ENCODE measurements at regions not wholly inside any gene's neighbourhood (a gene's known extent, or its start where the extent isn't known, plus 50 kb on each side); places are given as distances from the start of the nearest gene placed in this dataset.
"Not testable (repeated sequence)": the region's sequence is repeated elsewhere in the genome, so short reads cannot be mapped to it uniquely, and the experiment has no call there.

GRCh38 chr7:112579388-112579787, 98.6 kb downstream of the LSMEM1 start:
- no peak for TF ChIP-seq CTCF (IDR thresholded peaks at IDR 0.05; ENCODE audit: borderline replicate concordance, insufficient read depth, low read depth, low read length)
- no peak overlapping the region for H3K4me3 ChIP-seq (ENCODE audit: low read depth, low read length)

DNA sequence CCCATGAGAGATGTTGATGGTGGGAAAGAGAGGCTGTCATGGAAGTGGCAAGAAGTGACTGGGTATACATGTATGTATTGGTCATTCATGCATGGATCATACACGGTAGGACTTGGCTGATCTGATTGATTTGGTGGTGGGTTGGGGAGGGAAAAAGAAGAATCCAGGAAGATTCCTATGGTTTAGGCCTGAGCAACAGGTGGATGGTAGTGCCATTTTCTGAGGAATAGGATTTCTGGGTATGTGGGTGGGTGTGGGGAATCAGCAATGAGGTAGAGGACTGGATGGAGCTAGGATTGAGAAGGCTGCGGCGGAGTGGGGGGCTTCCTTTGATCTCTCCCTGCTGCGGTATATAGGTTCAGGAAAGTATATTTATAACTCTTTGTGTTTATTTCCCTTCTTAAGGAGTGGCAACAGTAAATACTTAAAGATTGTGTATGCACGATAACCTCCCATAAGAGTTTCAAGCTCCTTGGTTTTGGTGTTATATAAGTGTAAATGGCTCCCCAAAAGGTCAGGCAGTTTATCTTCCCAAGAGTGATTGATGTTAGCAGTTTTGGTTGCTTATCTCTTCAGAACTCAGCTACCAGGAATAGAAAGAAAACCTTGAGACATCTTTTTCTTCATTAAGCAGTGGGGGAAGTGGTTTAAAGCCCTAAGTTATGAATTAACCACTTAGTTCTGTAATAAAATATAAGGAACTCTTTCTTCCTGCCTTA, 100.1 kb downstream of the LSMEM1 start:
- no peak overlapping the region for H3K4me3 ChIP-seq (ENCODE audit: low read depth, low read length)
- TF ChIP-seq CTCF (IDR thresholded peaks at IDR 0.05; ENCODE audit: borderline replicate concordance, insufficient read depth, low read depth, low read length), result no peak

- H3K4me3 ChIP-seq (ENCODE audit: low read depth, low read length), result no peak overlapping the region
- TF ChIP-seq CTCF (IDR thresholded peaks at IDR 0.05; ENCODE audit: borderline replicate concordance, insufficient read depth, low read depth, low read length), result no peak
Measured at GRCh38 chr7:112581529-112581928, 100.7 kb downstream of the LSMEM1 start.

DNA sequence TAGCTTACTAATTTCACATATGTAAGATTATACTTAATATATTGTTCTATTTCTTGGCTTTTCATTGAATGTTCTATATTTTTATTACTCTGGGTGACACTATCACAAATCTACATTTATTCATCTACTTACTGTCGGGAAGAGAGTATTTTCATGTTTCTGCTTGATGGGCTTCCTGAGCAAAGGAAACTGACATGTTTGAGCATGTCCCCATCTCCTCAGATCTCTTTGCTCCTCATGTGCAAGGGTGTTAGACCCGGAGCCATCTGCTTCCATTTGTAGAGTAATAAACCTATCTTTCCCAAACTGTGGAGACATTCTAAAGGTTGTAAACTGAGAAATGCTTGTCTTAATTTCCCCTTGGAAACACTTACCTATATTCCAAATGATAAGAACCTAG, 103.5 kb downstream of the LSMEM1 start:
- TF ChIP-seq CTCF (IDR thresholded peaks at IDR 0.05; ENCODE audit: borderline replicate concordance, insufficient read depth, low read depth, low read length), result no peak
- no peak overlapping the region for H3K4me3 ChIP-seq (ENCODE audit: low read depth, low read length)

DNA sequence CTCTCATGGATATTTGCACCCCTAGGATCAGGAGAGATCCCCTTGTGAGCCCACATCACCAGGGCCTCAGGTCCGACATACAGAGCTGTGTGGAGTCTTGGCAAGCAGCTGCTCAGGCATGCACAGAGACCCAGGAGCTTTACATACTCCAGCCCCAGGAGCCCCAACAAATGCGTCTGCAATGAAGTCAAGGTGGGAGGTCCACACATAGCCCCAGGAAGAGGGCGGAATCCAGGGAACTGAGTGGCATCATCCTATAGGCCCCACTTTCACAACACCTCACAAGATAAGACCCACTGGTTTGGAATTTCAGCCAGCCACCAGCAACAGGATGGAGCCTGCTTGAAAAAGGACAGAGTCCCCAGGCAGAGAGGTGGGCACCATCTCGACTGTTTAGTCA, 106.7 kb downstream of the LSMEM1 start:
- H3K4me3 ChIP-seq (ENCODE audit: low read depth, low read length), result no peak overlapping the region
- no peak for TF ChIP-seq CTCF (IDR thresholded peaks at IDR 0.05; ENCODE audit: borderline replicate concordance, insufficient read depth, low read depth, low read length)

DNA sequence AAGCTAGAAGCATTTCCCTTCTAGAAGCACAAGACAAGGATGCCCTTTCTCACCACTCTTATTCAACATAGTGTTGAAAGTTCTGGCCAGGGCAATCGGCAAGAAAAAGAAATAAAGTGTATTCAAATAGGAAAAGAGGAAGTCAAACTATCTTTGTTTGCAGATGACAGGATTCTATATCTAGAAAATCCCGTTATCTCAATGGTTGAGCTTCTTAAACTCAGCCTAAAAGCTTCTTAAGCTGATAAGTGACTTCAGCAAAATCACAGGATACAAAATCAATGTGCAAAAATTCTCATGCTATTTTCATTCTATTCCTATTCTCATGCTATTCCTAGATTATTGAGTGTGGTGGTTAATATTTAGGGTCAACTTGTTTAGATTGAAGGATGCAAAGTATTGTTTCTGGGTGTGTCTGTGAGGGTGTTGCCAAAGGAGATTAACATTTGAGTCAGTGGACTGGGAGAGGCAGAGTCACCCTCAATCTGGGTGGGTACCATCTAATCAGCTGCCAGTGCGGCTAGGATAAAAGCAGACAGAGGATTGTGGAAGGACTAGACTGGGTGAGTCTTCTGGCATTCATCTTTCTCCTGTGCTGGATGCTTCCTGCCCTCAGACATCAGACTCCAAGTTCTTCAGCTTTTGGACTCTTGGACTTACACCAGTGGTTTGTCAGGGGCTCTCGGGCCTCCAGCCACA, 111.9 kb downstream of the LSMEM1 start:
- not testable (repeated sequence) for H3K4me3 ChIP-seq (ENCODE audit: low read depth, low read length)

GRCh38 chr7:112594397-112594796, 113.6 kb downstream of the LSMEM1 start:
- no peak overlapping the region for H3K4me3 ChIP-seq (ENCODE audit: low read depth, low read length)
- TF ChIP-seq CTCF (IDR thresholded peaks at IDR 0.05; ENCODE audit: borderline replicate concordance, insufficient read depth, low read depth, low read length), result no peak

Measured in GM12875 (cell line).